ENCODE measurements at regions not wholly inside any gene's neighbourhood (a gene's known extent, or its start where the extent isn't known, plus 50 kb on each side); places are given as distances from the start of the nearest gene placed in this dataset.
"Not testable (repeated sequence)": the region's sequence is repeated elsewhere in the genome, so short reads cannot be mapped to it uniquely, and the experiment has no call there.

GRCh38 chr2:224217233-224217961 is 178.3 kb upstream of the SERPINE2 start:
- no peak overlapping the region for H3K4me3 ChIP-seq (ENCODE audit: low read depth, low read length)
- no peak for DNase-seq (ENCODE audit: low read depth)
- no peak for TF ChIP-seq CTCF (conservative IDR thresholded peaks at IDR 0.05; ENCODE audit: low read depth, low read length)

- not testable (repeated sequence) for DNase-seq (ENCODE audit: low read depth)
These were observed 176.5 kb upstream of the SERPINE2 start for GRCh38 chr2:224215611-224216010.

GRCh38 chr2:224213396-224213795 is 174.3 kb upstream of the SERPINE2 start:
- no peak overlapping the region for H3K4me3 ChIP-seq (ENCODE audit: low read depth, low read length)
- no peak for TF ChIP-seq CTCF (conservative IDR thresholded peaks at IDR 0.05; ENCODE audit: low read depth, low read length)
- DNase-seq (ENCODE audit: low read depth) = no peak

More at GRCh38 chr2:224215611-224216010, 176.5 kb upstream of the SERPINE2 start:
- H3K4me3 ChIP-seq (ENCODE audit: low read depth, low read length) = not testable (repeated sequence)

- TF ChIP-seq CTCF (conservative IDR thresholded peaks at IDR 0.05; ENCODE audit: low read depth, low read length) = no peak
- no peak for DNase-seq (ENCODE audit: low read depth)
- no peak overlapping the region for H3K4me3 ChIP-seq (ENCODE audit: low read depth, low read length)
These were observed 172.7 kb upstream of the SERPINE2 start for GRCh38 chr2:224211791-224212190.

- no peak for DNase-seq (ENCODE audit: low read depth)
- H3K4me3 ChIP-seq (ENCODE audit: low read depth, low read length) = no peak overlapping the region
- TF ChIP-seq CTCF (conservative IDR thresholded peaks at IDR 0.05; ENCODE audit: low read depth, low read length) = no peak
These were observed 172.0 kb upstream of the SERPINE2 start for GRCh38 chr2:224211181-224211480.

GRCh38 chr2:224210286-224211180 is 171.4 kb upstream of the SERPINE2 start:
- H3K4me3 ChIP-seq (ENCODE audit: low read depth, low read length) = no peak overlapping the region
- no peak for DNase-seq (ENCODE audit: low read depth)
- TF ChIP-seq CTCF (conservative IDR thresholded peaks at IDR 0.05; ENCODE audit: low read depth, low read length) = no peak

GRCh38 chr2:224209555-224210285 is 170.6 kb upstream of the SERPINE2 start:
- no peak for DNase-seq (ENCODE audit: low read depth)
- TF ChIP-seq CTCF (conservative IDR thresholded peaks at IDR 0.05; ENCODE audit: low read depth, low read length) = no peak
- H3K4me3 ChIP-seq (ENCODE audit: low read depth, low read length) = no peak overlapping the region
